GM19452 (cell line): ENCODE measurements at regions not wholly inside any gene's neighbourhood (a gene's known extent, or its start where the extent isn't known, plus 50 kb on each side); places are given as distances from the start of the nearest gene placed in this dataset.
"Not testable (repeated sequence)": the region's sequence is repeated elsewhere in the genome, so short reads cannot be mapped to it uniquely, and the experiment has no call there.

Experiments
- ATAC-seq: cut with Tn5 transposase; IDR thresholded peaks from one replicate; pipeline ENCODE4 v1.9.1; 2021; ENCODE audit not compliant: unreplicated experiment

DNA sequence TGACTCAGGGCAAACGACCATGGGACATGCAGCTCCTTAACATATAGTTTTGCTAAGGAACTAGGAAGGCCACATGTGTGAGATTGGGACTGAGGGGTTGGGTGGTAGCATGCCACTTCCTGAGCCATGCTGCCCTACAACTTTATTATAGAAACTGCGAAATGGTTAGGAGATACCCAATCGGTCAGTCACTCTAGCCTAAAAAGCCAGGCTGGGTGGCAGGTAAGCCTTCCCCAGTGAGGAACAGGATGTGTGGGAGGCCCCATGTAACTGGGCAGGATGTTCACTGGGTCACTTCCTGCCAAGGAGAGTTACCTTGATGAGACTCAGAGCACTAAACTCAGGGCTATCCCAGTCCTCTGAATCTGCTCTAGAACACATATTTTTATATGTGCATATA is 123.5 kb downstream of the MAP3K7 start:
- ATAC-seq, result no peak

DNA sequence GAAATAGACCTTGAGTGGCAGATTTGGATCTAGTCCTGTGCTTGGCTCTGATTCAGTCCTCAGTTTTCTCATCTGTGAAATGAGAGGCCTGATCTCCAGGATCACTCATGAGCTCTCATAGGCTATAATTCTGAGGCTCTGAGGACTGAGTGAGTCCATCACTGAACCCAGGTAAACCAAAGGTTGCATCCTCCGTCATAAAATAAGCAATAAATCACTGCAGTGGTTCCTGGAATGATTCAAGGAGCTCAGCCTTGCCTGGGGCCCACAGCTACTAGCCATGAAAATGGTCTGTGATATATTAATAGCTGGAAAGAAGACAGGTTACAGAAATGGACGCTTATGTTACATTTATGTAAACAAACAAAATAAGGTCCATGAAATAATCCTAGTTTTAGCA is 124.8 kb downstream of the MAP3K7 start:
- no peak for ATAC-seq

DNA sequence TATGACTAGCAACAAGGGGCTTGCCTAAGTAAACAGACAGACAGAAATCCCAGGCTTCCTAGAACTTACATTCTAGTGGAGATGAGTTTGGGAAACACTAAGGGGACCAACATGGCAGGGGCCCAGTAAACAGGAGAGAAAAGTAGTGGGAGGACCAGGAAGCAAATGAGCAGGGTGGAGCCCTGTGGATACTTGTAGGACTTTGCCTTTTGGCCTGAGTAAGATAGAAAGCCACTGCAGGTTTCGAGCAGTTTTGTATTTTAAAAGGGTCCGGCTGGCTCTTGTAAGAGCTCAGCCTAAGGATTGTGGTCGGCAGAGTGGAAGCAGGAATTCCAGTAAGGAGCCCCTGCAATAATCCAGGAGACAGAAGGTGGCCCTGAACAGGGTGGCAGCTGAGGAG is 125.5 kb downstream of the MAP3K7 start:
- no peak for ATAC-seq

DNA sequence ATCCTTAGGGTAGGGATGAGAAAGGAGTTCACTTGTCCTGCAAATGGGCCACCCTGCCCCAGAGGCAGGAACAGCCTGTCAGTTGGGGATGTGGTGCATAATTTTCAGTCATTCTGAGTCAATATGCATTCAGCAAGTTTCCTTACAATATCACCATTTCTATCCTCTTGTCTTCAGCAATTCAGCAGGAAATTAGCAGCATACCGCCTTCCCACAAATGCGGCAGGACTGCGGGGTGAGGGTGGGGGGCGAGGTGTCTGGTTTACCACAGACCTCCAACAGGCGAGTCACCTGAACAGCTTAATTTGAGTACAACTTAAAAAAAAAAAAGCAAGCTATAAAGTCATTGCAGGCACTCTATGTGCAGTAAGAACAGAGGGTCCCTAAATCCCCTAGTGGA is 126.8 kb downstream of the MAP3K7 start:
- ATAC-seq, result no peak

DNA sequence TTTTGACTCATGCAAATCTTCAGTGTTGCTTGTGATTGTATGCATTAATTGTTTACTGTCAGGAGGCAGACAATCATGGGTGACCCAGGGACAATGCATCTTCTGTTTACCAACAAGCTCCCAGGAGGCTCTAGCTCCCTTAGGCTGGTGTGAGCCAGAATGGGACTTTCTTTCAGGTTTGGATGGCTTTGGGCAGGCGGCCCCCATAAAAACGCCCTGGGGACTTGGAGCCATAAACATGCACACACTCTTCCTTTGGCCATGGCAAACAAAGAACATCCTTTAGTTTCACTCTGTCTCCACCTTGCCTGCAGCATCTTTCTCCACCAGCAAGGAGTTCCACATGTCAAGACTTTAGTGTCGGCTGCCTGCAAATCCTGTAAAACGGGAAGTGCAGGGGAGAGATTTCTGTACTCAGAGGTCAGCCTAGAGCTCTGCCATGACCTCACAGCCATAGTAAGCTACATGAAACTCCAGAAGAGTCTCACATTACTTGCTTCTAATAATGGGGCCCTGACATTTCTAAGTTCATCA is 127.6 kb downstream of the MAP3K7 start:
- no peak for ATAC-seq

DNA sequence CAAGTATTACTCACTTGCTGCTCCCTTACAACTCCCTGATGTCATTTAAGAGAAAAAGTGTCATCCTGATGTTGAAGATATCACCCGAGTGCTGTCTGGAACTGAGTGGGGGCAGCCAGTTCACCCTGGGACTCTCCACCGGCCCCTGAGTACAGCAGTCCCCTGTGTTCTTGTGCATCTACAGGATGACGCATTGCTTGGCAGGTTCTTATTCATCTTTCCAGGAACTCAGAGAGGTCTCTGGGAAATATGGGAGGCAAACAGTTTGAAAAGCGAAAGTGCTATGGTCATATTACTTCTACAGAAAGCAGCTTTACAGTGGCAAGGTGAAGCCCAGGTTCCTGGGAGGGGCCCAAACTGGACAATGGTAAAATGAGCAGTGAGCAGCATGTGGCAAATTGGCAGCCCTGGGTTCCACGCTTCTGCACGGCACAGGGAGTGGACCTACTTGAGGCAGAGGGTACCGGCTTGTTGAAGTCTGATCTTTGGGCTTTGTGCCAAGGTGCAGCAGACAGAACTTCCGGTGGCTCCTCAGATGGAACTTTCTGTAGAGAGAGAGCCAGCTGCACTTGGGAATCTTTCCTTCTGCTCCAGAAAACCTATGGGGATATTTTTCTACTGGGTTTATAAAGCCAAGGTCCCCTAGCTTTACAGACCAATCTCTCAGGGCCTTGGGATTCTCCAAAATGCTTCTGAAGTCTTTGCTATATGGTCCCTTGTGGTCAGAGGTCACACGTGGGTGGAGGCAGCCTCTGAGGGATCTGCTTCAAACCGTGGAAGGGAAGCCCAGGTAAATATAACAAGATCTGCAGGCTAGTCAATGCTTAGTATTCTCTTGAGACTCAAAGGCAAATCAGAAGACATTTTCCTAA is 128.3 kb downstream of the MAP3K7 start:
- no peak for ATAC-seq

DNA sequence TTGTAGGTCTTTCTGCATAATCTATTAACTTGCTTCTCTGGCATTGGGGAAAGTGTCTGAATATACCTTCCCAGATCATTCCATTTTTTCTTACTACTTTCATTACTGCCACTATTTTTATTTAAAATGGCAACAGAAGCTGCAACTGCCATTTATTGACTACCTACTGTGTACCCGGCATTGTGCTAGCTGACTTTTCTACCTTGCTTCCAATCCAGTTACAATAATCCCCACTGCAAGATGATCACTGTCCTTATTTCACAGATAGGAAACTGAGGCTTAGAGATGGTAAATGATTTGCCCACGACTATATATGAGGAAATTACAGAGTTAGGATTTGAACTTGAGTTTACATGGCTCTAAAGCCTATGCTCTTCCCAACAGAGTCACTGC is 129.0 kb downstream of the MAP3K7 start:
- ATAC-seq, result no peak

DNA sequence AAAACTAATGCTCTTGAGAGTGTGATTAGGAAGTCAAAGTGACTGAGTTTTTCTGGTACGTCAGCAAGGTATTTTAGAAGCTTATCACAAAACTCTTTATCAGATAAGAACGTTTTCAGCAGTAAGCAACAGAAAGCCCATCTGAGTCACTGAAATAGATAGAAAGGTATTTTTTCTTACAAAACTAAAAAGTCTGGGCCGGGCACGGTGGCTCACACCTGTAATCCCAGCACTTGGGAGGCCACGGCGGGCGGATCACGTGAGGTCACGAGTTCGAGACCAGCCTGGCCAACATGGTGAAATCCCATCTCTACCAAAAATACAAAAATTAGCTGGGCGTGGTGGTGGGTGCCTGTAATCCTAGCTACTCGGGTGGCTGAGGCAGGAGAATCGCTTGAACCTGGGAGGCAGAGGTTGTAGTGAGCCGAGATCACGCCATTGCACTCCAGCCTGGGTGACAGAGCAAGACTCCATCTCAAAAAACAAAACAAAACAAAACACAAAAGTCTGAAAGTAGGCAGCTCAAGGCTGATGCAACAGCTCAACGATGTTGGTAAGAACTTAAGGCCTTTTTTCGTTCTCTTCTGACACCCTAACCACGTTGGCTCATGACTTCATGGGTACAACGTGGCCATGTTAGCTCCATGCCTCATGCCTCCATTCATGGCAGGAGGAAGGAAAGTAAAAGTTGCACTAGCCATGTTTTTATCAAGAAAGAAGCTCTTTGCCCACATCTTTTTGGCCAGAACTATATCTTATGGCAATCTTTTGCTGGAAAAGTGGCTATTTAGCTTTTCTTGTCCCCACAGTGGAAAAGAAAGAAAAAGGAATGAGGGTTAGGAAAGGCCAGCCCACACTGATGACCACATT is 129.6 kb downstream of the MAP3K7 start:
- ATAC-seq, result not testable (repeated sequence)

DNA sequence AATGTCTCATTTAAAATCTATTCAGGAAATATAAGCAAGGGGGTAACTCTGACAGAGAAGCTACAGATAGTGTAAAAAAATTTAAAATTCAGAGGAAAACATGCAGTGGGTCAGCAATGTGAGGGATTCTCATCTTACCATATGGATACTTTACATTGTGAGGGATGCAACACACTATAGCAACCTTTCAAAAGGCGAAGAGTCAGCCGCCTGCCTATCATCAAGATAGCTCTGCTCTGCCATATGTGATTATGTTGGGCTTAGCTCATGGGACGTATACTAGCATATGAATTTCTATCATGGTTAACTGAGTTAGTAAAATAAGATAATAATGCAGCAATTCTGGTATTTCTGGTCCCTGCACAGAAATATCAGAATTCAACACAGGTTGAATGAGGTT is 130.9 kb downstream of the MAP3K7 start:
- ATAC-seq, result no peak

DNA sequence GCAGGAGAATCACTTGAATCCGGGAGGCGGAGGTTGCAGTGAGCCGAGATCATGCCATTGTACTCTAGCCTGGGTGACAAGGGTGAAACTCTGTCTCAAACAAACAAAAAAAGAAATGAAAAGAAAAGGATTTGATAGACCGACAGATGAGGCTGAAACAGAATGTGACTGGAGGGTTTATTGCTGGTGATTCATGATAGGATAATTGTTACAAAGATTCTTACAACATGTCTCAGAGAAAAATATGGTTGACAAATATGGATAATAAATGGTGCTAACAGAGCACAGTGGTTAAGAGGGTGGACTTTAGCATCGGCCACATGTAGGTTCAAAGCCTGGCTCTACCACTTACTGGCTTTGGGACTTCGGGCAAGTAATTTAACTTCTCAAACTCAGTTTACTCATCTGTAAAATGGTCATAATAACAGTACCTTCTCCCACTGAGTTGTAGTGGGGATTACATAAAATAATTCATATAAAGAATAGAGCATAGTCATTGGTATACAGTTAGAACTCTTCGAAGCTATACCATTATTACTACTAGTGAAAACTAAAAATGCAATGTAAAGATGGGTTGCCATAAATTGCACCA is 131.9 kb downstream of the MAP3K7 start:
- ATAC-seq, result no peak

DNA sequence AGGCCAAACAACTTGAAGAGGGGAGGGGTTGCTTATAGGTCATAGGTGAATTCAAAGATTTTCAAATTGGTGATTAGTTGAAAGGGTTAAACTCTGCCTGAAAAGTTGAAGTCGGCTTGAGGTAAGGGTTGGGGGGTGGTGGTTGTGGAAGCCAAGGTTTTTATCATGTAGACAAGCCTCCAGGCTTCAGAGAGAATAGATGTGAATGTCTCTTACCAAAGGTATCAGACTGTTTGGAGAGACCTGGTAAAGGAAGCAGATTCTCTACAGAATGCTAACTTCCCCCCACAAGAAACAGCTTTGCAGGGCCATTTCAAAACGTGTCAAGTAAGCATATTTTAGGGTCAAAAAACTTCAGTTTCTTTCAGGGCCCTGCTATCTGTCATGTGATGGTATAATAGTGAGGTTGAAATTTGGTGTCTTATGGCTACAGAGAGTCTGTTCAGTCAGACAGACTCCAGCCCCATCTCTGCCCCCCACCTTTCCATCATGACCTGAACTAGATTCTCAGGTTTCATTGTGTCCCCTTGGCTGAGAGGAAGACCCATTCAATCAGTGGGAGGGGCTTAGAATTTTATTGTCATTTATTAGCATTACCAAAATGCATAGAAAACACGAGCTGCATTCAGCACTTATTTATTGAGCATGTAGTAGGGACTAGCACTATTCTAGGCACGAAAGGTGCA is 136.5 kb downstream of the MAP3K7 start:
- no peak for ATAC-seq

DNA sequence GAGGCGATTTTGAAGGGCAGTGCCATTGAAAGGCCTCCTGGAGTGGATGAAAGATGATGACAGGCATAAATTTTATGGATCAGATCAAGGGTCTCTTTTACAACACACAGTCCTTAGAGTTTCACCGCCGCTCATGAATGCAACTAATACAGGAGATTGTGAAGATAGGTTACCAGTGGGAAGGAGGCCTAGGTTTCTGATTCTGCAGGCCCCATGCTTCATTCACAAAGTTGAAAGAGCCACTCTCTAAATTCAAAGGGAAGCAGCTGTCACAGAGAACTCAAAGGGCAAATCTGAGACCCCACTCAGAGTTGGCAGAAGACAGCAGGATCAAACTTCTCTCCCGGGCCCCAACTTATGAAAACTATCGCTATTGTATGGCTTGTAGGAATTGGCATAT is 137.6 kb downstream of the MAP3K7 start:
- no peak for ATAC-seq

DNA sequence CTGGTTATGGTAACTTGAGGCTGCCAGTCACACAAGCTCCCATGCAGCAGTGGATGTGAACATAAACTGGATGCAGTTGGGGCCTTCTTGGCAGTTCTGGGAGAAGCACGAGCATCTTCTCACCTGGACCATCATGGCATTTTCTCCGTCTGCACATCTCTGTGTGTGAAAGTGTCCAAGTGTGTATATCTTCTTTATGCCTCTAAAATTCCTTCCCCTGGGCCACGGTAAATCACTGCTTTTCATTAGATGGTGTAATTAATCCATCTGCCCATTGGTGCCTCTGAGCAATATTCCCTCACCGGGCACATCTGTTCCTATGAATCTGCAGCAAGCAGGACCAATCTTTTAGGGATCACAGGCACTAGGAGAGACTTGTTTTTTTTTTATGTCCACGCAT is 138.0 kb downstream of the MAP3K7 start:
- ATAC-seq, result no peak

DNA sequence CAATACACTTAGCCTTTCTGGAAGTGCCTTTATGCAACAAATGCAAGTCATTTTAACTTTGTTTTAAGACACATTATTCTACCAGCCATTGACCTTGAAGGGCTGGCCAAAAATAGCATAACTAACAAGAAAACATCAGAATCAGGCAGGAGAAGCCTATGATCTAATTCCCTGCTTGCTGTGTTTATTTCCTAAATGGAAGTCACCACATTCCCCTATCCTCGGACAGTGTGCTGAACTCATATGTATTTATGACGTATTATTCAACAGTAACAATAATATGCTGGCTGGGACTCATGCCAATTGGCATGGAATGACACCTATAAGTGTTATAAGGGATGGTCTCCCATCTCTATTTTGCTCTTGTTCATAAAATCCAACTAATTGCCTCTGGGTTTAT is 140.7 kb downstream of the MAP3K7 start:
- no peak for ATAC-seq

DNA sequence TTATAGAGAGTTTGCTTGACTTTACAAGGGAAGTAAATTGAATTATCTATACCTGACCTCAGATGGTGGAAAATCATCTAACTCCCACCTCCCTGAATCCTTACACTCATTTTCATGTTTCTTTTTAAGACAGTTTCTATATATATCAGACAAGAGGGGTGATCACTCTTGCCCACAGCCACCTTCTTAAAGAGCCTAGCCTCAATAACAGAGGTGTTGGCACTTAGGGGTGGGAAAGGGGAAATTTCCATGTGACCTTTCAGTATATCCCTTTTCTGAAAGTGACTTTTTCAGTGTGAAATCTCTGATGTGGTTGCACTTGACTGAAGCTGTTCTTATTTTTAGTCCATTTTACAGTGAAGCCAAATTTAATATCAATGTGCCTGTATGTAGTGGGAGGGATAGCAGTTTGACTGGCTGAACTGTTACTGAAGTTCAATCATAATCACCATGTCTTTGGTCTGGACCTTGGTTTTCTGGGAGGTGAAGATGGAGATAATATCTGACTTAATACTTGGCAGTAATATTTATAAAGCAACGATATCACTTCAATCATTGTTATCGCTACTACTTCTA is 141.3 kb downstream of the MAP3K7 start:
- no peak for ATAC-seq

DNA sequence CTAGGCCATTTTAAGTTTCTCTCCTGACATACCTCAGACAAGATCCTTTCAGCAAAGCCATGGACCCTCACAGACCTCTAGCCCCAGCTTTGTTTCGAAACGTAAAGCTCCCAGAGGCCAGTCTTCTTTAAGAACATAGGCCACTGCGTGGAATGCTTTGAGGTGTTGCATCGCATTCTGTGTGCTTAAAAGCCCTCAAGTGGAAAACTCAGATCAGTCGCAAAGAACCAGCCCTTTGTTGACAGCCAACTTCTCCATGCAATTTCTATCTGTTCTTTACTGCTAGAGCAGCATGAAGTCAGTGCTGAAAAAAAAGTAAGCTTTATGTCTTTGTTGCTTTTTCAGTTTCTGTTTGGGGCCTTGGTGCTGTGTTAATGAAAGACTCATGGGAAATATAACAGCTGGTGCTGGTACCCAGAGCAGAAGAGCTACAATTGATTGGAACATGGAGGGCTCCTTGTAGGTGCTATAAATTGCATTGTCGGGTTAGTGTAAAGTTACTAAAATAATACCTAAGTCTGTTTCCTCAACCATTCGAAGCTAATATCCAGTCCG is 142.6 kb downstream of the MAP3K7 start:
- ATAC-seq, result no peak

DNA sequence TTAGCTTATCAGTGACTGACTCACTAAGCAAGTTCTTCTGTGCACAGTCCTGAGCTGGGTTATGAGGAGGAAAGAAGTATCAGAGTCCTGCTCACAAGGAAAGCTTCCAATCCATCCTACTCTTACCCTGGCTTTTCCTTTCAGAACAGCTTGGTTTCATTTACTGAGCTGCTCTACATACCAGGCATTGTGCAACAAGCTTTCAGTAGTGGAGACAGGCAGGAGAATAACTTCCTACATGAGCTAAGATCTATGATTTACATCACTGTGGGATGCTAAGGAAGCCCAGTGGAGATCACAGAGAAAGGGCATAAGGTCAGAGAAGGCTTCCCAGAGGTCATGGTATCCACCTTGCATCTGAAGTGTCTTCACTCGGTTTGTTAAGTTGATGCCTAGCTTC is 144.5 kb downstream of the MAP3K7 start:
- ATAC-seq, result no peak

DNA sequence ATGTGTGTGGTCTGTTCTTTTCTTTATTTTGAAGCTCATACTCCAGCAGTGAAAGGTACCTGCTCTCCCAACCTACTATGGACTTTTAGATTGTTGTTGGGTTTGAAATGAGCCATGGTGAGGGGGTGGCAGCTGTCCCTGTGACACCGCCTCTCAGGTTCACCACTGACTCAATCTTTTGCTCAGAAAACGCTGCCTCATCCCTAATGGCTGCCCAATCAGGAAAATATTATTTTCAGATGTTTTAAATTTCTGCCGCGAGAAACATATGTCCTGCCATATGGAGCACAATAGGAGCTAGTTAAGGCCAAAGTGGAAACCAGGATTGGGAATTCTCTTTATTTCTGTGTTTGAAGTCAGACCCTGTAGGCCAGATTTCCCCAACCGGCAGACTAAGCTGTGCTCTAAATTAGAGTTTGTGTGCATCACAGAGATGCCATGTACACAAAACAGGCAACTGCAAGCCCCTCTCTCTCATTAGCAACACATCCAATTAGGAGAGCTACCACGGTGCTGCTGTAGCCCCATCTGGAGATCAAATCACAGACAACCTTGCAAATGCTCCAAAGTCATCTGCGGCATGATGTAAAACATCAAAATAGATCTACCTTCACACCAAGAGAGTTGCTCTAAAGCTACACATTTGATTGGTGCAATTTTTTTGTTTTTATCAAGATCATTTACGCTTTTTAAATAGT is 144.1 kb upstream of the BACH2 start:
- no peak for ATAC-seq

DNA sequence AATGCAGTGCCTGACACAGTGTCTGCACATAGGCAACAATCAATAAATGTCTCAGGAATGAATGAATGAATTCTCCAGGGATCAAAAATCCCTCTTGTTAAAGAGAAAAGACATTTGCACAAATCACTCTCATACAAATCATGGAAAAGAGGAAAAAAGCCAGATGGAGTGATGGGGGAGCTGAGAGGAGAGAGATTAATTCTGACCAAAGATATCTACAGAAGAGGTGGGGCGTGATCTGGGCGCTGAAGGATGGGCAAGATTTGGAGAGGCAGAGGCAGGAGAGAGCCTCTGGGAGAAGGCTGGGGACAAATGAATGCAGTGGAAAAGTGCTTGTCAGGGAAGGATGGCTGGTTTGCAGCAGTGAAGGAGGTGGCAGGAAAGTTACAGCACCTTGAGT is 142.9 kb upstream of the BACH2 start:
- no peak for ATAC-seq

DNA sequence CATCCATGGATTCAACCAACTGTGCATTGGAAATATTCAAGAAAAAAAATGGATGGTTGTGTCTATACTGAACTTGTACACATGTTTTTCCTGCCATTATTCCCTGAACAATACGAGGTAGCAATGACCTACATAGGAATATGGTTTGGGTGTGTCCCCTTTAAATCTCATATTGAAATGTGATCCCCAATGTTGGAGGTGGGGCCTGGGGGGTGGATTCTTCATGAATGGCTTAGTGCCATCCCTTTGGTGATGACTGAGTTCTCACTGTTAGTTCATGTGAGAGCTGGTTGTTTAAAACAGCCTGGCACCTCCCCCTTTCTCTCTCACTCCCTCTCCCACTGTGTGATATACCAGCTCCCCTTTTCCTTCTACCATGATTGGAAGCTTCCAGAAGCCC is 139.8 kb upstream of the BACH2 start:
- ATAC-seq, result no peak
